ENCODE measurements at regions not wholly inside any gene's neighbourhood (a gene's known extent, or its start where the extent isn't known, plus 50 kb on each side); places are given as distances from the start of the nearest gene placed in this dataset.

DNA sequence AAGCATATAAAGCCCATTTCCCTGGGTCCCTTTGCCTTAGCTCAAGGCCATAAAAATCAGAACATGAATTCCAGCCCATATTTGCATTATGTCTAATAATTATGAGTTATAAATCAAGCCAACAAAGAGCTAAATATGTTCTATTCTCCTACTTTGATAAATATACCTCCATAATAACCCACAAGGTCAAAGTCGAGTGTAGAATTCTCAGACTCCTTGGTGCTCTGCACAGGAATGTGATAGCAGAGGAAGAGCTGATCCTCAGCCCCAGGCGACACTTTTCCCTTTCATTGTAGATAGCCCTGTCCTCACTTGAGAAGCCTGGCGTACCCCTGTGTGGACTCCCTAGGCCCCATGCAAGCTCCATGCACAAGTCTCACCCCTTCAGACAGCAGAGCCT lies 85.6 kb downstream of the CASP3 start:
- H3K79me2 ChIP-seq (replicated peaks; ENCODE audit: insufficient read depth, low read length) = no peaks in the 10 kb centered on the region
- H3K27me3 ChIP-seq (ENCODE audit: insufficient read depth, low read depth, low read length) = no peaks in the 10 kb centered on the region
- no peaks in the 10 kb centered on the region for H3F3A ChIP-seq (ENCODE audit: insufficient read depth, low read length, poor library complexity, severe bottlenecking)
- no peaks in the 10 kb centered on the region for H3K9me2 ChIP-seq (ENCODE audit: insufficient read depth, low read length)
- H3K36me3 ChIP-seq (ENCODE audit: insufficient read depth, low read length) = no peaks in the 10 kb centered on the region
- H3K27ac ChIP-seq (ENCODE audit: low read length) = no peak overlapping the region
- H3K4me2 ChIP-seq (ENCODE audit: low read length) = no peak overlapping the region
- TF ChIP-seq TAF1 (IDR thresholded peaks at IDR 0.05; ENCODE audit: low read depth) (no peak), RAD21 (conservative IDR thresholded peaks at IDR 0.05) (no peak), POLR2AphosphoS5 (IDR thresholded peaks at IDR 0.05) (no peak), SMC3 (conservative IDR thresholded peaks at IDR 0.05; ENCODE audit: poor library complexity) (no peak), EP300 (conservative IDR thresholded peaks at IDR 0.05; ENCODE audit: poor library complexity, severe bottlenecking) (no peak), MXI1 (conservative IDR thresholded peaks at IDR 0.05; ENCODE audit: poor library complexity, severe bottlenecking) (no peak), EZH2 (IDR thresholded peaks at IDR 0.05; ENCODE audit: borderline replicate concordance, insufficient read depth, low read length, poor library complexity, severe bottlenecking) (no peak)
- TF ChIP-seq, protein P1, sequence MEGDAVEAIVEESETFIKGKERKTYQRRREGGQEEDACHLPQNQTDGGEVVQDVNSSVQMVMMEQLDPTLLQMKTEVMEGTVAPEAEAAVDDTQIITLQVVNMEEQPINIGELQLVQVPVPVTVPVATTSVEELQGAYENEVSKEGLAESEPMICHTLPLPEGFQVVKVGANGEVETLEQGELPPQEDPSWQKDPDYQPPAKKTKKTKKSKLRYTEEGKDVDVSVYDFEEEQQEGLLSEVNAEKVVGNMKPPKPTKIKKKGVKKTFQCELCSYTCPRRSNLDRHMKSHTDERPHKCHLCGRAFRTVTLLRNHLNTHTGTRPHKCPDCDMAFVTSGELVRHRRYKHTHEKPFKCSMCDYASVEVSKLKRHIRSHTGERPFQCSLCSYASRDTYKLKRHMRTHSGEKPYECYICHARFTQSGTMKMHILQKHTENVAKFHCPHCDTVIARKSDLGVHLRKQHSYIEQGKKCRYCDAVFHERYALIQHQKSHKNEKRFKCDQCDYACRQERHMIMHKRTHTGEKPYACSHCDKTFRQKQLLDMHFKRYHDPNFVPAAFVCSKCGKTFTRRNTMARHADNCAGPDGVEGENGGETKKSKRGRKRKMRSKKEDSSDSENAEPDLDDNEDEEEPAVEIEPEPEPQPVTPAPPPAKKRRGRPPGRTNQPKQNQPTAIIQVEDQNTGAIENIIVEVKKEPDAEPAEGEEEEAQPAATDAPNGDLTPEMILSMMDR (IDR thresholded peaks at IDR 0.05; ENCODE audit: poor library complexity, severe bottlenecking) = no peak
- TF ChIP-seq, protein P2, sequence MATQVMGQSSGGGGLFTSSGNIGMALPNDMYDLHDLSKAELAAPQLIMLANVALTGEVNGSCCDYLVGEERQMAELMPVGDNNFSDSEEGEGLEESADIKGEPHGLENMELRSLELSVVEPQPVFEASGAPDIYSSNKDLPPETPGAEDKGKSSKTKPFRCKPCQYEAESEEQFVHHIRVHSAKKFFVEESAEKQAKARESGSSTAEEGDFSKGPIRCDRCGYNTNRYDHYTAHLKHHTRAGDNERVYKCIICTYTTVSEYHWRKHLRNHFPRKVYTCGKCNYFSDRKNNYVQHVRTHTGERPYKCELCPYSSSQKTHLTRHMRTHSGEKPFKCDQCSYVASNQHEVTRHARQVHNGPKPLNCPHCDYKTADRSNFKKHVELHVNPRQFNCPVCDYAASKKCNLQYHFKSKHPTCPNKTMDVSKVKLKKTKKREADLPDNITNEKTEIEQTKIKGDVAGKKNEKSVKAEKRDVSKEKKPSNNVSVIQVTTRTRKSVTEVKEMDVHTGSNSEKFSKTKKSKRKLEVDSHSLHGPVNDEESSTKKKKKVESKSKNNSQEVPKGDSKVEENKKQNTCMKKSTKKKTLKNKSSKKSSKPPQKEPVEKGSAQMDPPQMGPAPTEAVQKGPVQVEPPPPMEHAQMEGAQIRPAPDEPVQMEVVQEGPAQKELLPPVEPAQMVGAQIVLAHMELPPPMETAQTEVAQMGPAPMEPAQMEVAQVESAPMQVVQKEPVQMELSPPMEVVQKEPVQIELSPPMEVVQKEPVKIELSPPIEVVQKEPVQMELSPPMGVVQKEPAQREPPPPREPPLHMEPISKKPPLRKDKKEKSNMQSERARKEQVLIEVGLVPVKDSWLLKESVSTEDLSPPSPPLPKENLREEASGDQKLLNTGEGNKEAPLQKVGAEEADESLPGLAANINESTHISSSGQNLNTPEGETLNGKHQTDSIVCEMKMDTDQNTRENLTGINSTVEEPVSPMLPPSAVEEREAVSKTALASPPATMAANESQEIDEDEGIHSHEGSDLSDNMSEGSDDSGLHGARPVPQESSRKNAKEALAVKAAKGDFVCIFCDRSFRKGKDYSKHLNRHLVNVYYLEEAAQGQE (IDR thresholded peaks at IDR 0.05; ENCODE audit: borderline replicate concordance) = no peak
- H4K20me1 ChIP-seq (ENCODE audit: insufficient read depth) = no peaks in the 10 kb centered on the region
- H3K4me3 ChIP-seq (ENCODE audit: low read length) = no peak overlapping the region
- H2AFZ ChIP-seq (ENCODE audit: low read depth, low read length) = no peak overlapping the region
- H3K9ac ChIP-seq (ENCODE audit: low read length) = no peak overlapping the region
- H3K9me3 ChIP-seq (ENCODE audit: low read length) = no peaks in the 10 kb centered on the region

DNA sequence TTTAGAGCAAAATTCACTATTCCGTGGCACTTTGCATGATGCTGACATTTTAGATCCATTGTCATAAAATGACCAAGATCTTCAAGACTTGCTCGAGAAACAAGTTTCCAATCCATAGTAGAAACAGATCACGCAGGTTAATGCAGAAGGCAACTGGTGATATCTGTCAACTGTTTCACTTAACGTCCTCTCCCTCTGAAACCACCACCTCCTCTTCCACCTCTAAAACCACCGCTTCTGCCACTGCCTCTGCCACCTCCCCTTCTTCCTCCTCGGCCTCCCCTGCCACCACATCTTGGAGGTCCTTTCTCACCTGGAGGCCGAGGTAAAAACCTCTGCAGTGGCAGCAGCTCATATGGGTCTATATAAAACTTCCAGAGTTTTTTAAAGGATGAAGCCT lies 84.6 kb upstream of the IRF2 start:
- Histone ChIP-seq H3K27me3 (ENCODE audit: insufficient read depth, low read depth, low read length) (no peaks in the 10 kb centered on the region), H3K27ac (ENCODE audit: low read length) (no peak overlapping the region), H3K4me2 (ENCODE audit: low read length) (no peak overlapping the region), H3K4me3 (ENCODE audit: low read length) (no peak overlapping the region), H3K9me3 (ENCODE audit: low read length) (no peaks in the 10 kb centered on the region), H3K9me2 (ENCODE audit: insufficient read depth, low read length) (no peaks in the 10 kb centered on the region), H3K79me2 (replicated peaks; ENCODE audit: insufficient read depth, low read length) (no peaks in the 10 kb centered on the region), H3F3A (ENCODE audit: insufficient read depth, low read length, poor library complexity, severe bottlenecking) (no peaks in the 10 kb centered on the region), H3K36me3 (ENCODE audit: insufficient read depth, low read length) (no peaks in the 10 kb centered on the region), H2AFZ (ENCODE audit: low read depth, low read length) (no peak overlapping the region), H4K20me1 (ENCODE audit: insufficient read depth) (no peaks in the 10 kb centered on the region), H3K9ac (ENCODE audit: low read length) (no peak overlapping the region)
- TF ChIP-seq, protein P1 (IDR thresholded peaks at IDR 0.05; ENCODE audit: poor library complexity, severe bottlenecking) = no peak
- TF ChIP-seq SMC3 (conservative IDR thresholded peaks at IDR 0.05; ENCODE audit: poor library complexity) (no peak), EP300 (conservative IDR thresholded peaks at IDR 0.05; ENCODE audit: poor library complexity, severe bottlenecking) (no peak), EZH2 (IDR thresholded peaks at IDR 0.05; ENCODE audit: borderline replicate concordance, insufficient read depth, low read length, poor library complexity, severe bottlenecking) (no peak), RAD21 (conservative IDR thresholded peaks at IDR 0.05) (no peak), POLR2AphosphoS5 (IDR thresholded peaks at IDR 0.05) (no peak), MXI1 (conservative IDR thresholded peaks at IDR 0.05; ENCODE audit: poor library complexity, severe bottlenecking) (no peak), TAF1 (IDR thresholded peaks at IDR 0.05; ENCODE audit: low read depth) (no peak)
- TF ChIP-seq, protein P2 (IDR thresholded peaks at IDR 0.05; ENCODE audit: borderline replicate concordance) = no peak

Measured in neural cell (in vitro differentiated cells).